ENCODE measurements at regions not wholly inside any gene's neighbourhood (a gene's known extent, or its start where the extent isn't known, plus 50 kb on each side); places are given as distances from the start of the nearest gene placed in this dataset.

DNA sequence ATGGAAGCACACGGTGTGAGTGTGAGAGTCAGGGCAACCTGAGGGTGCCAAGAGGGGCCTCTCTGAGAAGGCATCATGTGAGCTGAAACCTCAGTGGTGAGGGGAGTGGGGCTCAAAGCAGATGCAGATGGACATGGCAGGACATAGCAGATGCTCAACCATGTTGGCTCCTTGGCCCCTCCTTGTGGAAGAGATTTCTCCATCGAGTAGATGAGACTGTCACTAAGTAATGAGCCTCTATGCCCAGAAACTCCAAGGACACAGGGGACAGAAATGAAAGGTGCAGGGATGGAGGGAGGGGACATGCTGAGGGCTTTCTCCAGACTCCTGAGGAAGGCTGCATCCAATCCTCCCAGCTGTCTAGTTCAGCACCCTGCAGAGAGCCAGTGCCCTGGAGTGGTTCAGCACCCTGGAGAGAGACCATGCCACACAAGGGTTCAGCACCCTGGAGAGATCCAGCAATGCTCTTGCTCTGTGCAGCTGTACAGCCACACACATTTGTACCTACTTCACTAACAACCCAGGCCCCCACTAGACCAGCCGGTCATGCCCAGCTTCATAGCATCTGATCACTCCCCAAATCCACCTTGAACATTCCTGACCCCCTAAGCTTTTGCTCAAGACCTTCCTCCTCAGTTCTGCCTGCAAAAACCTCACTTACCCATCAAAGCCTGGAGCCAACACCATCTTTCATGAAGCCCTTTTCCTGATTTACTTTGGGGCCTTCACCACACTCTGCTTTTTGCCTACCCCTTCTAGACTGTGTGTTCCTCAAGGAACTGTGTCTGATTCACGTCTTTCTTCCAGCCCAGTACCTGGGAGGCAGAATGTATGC, 252.0 kb downstream of the CTTN start:
- no peak for DNase-seq (ENCODE audit: low spot score)

DNA sequence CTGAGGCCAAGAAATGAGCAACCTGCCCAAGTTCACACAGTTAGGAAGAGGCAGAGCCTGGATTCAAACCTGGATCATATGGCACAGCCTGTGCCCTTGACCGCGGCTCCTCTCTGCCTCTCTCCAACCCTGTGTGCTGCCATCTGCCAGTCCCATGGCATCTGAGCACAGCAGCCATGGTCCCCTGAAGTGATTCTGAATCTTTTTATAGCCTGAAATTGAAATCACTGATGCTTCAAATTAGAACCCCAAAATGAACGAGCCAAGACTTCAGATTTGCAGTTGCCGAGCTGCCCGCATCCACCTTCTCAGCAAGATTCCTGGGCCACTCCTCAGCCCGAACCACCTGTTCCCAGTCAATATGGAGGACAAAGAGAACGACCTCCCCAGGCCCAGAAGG, 252.7 kb downstream of the CTTN start:
- DNase-seq (ENCODE audit: low spot score) = no peak

DNA sequence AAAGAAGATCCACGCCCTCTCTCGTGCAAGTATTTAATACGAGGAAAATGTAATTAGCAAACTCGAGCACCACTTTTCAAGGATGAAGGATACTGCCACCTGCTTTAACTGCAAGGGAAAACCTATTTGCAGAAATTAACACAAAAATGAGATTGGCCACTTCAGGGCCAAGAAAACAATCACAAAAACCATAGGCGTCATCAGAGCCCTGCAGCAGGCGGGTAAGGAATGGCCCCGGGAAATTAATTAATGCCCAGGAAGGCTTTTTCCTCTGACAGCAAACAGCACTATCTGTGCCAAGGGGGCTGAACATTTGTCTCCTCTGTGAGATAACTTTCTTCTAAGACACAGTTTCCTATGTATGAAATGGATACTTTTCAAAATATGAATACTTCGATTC, 255.7 kb downstream of the CTTN start:
- DNase-seq (ENCODE audit: low spot score) = no peak

DNA sequence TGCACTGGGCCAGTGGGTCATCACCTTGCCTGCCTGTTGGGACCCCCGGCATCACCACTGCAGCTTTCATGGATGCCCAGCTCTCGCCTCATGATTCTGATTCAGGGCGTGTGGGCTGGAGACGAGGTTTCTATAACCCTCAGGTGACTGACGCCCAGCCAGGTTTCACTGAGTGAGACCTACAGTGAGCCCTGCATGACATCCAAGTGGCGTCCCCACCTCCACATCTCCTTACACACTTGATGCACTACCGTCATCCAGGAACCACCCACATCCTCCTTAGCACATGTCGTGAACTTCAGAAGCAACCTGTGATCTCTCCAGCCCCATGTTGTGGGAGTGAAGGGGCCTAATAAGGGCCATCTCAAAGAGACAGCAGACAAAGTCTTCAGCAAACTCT, 257.5 kb downstream of the CTTN start:
- DNase-seq (ENCODE audit: low spot score) = no peak

DNA sequence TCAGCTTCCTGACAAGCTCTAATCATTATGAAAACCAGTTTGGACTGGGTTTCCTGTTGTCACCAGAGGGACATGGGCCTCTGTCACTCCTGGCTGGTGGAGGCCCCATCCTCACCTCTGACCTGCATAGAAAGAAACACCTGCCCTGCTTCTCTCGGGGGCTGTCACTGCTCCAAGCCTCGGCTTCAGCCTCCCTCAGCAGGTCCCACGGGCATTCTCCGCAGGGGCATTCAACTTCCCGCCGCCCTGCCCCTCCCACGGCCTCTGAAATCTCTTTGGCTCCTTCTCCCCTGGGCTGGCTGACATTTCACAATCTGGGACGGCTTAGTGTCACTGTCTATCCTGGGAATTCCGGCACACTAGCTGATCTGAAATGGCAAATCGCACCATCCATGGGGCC, 257.9 kb downstream of the CTTN start:
- no peak for DNase-seq (ENCODE audit: low spot score)

DNA sequence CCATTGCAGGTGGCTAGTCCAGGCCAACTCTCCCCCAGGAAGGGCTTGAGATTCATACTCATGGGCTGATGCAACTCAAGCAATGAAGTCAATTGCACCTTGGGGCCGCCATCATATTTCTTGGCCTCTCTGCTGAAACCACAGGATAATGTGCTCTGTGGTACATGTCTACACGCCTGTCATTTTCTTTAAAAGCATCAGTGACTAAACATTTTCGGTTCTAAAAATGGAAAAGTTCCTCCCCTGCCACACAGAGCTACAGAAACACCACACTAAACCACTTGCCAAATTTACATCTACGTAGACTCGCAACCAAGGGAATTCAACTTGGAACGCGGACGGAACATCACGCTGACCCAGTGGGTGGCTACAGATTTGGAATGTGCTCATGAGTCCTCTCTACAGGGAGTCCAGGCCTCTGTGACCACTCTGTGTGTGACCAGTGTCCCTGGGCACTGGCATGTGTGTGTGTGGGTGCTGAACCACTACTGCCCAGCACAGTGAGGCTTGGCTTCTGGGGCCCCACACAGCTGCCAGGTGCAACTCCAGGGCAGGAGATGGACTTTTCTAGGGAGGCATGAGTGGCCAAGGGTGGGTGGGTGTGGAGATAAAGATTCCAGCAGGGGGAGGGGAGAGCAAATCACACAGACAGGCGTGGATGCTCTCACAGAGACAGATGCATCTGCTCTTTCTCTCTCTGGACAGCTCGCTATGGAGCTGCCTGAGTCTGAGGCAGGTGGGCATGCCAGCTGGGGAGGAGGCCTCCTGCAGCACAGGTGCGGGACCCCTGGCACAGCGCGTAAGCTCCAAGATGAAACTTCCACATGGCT, 261.9 kb downstream of the CTTN start:
- no peak for DNase-seq (ENCODE audit: low spot score)

DNA sequence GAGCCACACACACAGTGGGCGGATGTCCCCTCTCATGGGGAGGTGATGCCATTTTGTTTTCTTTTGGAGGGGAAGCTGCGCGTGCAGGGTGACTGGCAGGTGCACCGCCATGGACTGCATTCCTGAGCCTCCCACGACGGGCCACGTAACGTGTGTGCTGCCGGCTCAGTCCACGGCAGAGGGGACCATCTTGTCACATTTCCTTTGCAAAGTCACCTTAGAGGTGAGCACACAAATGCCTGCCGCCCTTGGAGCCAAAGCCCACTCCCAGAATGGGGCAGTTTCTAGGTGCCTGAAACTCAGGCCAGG, 262.5 kb downstream of the CTTN start:
- no peak for DNase-seq (ENCODE audit: low spot score)

DNA sequence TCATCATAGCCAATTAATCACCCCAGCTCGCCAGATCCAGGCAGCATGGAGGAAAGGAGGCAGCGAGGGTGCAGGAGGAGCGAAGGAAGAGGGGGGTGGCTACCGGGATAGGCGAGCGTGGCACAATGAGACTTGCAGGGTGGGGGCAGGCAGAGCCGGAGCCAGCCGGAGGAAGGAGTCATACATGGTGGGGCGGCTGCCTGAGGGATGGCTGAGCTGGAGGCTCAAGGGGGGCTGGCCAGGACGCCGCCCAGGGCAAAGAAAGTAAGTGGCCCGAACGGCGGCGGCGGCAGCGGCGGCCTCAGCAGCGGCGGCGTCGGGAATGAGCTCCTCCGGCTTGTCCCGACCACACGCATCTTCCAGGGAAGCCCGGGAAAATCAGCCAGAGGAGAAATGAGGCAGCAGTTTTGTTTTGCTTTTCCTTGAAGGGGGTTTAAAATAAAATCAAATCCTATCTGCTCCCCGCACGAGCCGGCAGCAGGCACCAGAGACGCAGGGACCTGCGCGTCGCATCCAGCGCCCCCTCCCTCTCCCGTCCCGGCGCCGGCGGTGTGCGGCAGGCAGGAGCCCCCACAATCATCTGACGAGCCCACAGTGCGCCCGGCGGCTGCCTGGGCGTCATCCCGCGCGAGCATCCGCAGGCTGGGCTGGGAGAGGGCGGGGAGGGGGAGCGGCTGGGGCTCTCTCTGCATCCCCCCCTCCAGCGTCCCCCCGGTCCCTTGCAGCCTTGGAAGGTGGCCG, 263.6 kb downstream of the CTTN start:
- peak; percentile 45 for DNase-seq (ENCODE audit: low spot score)

DNA sequence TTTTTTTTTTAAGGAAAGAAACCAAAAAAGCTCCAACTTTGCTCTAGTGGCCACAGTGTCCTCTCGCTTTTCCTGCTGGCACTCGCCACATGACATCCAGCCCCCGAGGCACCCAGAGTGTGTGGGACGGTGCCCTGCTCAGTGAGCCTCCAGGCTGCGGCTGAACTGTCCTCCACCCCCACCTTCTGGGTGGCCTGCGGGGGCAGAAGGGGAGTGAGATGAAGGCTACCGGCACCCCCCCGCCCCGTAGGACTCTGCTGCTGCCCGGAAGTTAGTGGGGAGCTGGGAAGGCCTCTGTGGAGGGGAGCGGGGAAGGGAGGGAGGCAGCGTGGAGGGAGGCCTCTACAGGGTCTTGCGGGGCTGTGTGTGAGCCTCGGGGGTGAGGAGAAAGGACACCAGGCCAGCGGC, 264.4 kb downstream of the CTTN start:
- no peak for DNase-seq (ENCODE audit: low spot score)

DNA sequence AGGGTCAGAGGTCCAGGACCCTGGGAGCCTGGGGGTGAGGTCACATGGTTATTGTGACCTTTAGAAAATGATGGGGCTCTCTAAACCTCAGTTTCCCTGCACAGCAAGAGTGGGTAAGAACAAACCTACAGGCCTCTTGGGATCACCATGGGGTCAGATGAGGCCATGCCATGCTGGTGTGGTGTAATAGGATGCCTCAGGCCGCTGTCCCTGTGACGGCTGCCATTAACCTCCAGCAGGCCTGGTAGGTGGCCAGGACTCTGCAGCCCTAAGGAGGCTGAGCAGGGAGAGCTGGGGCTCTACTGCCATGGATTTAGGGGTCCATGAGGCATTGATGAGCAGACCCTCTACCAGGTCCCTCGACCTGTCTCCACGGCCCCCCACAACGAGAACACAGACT, 265.5 kb downstream of the CTTN start:
- DNase-seq (ENCODE audit: low spot score) = no peak

DNA sequence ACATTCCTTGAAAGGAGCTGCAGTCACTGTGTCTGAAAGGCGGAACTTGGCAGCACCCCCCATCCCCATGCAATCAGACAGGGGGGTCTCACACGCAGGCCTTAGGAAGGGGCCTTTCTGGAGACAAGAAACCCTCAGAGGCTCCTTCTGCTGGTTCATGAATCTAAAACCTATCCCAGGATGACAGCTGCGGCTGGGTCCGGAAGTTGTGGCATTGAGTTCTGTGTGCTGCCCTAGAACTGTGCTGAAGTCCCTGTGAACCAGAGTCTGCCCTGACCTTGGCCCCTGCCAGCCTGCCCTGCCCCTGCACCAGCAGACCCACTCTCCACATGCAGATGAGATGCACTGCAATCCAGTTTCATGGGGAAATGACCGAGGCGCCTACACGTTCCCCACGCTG, 268.0 kb downstream of the CTTN start:
- no peak for DNase-seq (ENCODE audit: low spot score)

DNA sequence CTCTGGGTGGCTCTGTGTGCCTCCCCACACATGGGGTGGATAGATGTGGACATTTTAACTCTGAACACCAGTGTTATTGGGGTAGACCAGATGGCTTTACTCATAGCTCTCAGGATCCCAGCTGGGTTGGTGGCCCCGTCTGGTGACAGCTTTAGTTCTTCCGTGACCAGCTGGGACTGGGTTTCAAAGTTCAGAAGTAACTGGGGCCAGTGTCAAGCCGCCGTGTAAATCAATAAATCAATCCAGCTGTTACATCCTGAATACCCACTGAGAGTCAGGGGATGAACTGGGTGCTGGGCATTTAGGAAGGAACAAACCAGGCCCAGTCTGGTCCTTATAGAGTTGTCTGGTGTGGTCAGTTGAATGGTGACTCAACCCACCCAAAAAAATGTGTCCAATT, 269.4 kb downstream of the CTTN start:
- DNase-seq (ENCODE audit: low spot score) = no peak

DNA sequence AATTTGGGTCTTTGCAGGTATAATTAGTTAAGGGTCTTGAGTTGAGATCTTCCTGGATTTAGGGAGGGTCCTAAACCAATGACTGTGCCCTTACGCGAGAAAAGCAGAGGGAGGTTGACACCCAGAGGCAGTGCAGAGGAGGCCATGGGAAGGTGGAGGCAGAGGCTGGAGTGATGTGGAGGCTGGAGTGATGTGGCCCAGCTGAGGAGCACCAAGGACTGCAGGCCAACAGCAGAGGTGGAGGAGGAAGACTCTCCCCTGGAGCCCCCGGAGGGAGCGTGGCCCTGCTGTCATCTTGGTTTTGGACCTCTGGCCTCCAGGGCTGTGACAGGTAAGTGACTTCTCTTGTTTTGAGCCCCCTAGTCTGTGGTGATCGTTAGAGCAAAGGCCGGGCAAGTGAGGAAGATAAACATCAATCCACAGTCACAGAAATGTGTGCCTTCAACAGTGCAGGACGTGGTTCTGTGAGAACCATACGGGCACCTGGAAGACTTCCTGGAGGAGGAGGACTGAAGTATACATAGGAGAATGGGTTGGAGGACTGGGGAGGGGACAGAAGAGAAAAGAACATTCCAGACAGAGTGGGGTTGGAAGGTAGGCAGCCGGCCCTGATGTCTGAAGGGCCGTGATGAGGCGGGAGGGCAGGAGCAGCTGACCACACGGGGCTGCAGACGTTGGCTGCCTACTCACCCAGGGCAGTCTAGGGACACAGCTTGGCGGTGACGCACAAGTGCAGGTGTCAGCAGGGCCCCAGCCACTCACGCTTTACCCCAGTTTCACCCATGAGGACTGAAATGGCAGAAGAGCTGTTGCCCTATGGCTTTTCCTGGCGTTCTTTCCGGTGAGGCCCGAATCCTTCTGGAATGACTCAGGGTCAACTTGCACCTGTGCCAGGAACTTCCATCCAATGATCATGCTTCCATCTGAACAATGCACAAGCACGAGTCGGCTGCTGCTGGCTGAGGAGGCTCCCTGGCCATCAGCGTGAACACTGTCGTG, 270.2 kb downstream of the CTTN start:
- no peak for DNase-seq (ENCODE audit: low spot score)

DNA sequence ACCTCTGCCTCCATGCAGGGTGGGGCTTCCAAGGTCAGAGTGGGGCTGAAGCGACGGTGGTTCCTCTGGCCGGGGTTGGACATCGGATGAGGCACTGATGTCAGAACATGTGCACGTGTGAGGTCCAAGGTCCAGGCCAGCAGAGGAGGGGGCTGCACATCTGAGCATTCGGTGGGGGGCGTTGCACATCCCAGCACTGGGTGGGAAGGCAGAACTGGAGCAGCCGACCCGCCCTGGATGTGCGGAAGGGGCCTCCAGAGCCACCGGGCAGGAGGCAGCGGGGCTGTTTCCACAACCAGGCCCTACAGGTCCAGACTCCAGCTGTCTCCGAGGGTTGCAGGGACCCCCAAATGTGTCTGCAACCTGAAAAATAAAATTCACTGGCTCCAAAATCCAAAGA, 271.0 kb downstream of the CTTN start:
- DNase-seq (ENCODE audit: low spot score) = no peak

DNA sequence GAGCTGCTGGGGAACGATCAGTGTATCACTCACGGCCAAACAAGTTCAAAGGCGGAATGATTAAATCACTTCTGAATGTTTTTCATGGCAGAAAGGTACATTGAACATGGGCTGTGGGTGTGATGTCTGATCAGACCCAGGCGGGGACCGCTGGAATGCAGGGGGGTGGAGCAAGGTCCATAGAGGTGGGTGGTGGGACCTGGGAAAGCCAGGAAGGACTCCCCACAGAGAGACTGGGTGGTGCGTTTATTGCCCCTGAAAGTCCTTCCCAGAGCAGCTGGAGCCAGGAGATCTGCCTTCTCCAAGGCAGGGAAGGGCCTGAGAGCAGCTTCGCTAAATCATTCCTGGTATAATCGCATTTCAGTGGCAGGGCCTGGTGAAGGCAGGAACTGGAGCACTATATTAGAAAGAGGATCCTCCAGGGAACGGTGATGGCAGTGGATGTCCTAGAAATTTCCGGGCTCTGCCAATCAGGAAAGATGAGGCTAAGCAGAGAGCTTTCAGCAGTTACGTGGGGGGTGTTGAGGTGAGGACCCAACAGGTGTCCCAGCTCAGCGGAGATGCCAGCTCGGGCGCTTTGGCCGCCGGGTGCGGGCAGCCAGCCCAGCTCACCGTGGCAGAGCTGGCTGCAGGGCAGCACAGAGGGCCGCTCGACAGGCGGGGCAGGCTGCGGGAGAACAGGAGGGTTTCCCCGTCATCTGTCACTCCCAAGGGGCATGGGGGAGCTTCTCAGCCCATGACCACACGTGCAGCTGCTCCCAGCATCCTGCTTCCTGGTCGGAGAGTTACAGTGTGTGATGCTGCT, 271.7 kb downstream of the CTTN start:
- DNase-seq (ENCODE audit: low spot score) = no peak

DNA sequence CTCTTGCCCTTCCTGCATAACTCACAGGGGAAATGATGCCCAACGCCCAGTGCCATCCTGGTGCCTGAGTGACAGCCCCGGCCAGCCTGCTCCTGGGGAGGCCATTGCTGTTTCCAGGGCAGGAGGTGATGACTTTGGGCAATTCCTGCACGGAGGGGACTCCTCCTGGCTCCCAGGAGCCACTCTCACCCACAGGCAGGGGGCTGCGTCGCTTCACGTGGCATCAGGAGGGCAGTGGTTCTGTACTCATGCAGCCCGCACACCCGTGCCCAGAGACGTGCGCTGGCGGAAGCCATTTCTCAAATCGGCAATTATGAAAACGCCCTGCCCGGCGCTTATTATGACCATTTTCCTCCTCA, 272.3 kb downstream of the CTTN start:
- DNase-seq (ENCODE audit: low spot score) = no peak

DNA sequence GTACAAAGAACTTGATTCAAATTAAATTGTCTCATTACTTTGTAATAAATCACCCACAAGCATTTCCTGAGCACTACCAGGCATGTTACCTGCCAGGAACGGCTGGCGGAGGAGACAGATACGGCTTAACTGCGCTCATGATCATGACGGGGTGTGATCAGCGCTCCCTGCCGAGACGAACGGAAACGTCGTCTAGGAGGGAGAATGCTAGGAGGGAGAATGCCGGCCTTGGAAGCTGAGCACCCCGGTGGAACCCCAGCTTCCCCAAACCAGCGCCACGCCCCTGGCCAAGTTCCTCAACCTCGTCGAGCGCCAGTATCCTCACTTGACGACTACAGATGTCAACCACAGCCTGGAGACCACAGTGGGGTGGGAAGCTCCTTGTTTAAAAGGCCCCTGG, 272.8 kb downstream of the CTTN start:
- DNase-seq (ENCODE audit: low spot score) = no peak

DNA sequence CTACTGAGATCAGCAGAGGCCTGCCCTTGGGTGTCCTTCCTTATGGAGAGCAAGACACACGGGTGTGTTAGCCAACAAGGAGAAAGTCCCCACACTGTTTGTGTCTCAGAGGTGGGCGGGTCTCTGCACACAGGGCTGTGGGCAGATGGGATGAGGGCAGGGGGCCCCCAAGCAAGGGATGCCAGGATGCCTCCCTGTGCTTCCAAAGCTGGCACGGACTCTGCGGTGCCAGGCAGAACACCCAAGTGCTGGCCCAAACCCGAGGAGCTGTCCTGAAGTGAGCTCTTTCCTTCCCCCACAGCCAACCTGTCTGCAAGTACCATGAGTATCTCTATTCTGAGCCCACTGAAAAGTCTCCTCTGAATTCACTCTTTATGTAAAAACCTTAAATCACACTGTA, 273.3 kb downstream of the CTTN start:
- no peak for DNase-seq (ENCODE audit: low spot score)

DNA sequence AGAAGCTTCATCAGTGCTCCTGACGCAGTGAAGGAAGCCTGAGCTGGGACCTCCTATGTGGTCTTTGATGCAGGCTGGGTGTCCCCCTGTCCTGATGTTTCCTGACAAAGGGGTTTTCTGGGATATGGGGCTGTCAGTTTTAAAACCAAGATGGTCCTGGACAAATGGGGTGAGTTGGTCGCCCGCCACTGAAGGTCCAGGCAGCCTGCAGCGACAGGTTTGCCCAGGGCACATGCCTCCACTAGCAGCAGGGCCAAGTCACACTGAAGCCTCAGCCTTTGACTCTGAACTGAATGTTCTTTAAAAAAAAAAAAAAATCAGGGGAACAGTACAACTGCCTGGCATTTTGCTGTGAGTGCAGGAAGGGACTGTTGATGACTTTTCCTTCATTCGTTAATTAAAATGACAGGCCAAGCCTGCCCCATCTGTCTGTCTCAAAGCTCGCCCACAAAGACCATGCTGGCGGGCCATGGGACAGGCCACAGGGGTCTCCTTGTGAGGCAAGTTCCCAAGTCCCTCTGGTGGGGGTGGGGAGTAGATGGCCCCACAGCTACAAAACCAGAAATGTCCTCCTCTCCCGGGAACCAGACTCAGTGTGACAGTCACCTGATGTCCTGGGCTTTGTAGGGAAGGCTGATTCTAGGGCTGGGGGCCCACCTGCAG, 274.8 kb downstream of the CTTN start:
- DNase-seq (ENCODE audit: low spot score) = no peak

DNA sequence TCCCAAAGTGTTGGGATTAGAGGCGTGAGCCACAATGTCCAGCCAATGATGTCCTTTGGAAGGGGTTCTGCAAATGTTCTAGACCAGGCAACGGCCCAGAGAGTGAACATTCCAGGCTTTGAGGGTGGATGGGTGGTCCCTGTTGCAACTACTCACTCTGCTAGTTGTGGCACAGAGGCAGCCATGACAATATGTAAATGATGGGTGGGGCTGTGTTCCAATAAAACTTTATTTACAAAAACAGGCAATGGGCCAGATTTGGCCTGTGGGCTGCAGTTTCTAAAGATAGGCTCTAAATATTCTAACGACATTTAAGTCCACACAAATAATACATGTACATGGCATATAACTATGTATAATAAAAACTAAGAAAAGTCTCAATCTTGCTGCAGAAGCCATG, 276.3 kb downstream of the CTTN start:
- no peak for DNase-seq (ENCODE audit: low spot score)

Data from putamen (tissue), 1 donor.